ENCODE measurements at regions not wholly inside any gene's neighbourhood (a gene's known extent, or its start where the extent isn't known, plus 50 kb on each side); places are given as distances from the start of the nearest gene placed in this dataset.

- no peak for TF ChIP-seq CTCF (IDR thresholded peaks at IDR 0.05; ENCODE audit: extremely low read depth in 1 of 2, insufficient read depth in 1 of 2, low read depth in 1 of 2, low read length in 2 of 2)
- no peak for TF ChIP-seq EZH2 (IDR thresholded peaks at IDR 0.05; ENCODE audit: borderline replicate concordance, low read depth, low read length, severe bottlenecking)
- TF ChIP-seq FOS (IDR thresholded peaks at IDR 0.05; ENCODE audit: borderline replicate concordance, insufficient read depth, low read length) = no peak
- TF ChIP-seq POLR2A (IDR thresholded peaks at IDR 0.05; ENCODE audit: low read depth, low read length) = no peak
- TF ChIP-seq POLR2AphosphoS5 (IDR thresholded peaks at IDR 0.05; ENCODE audit: insufficient read depth, low read depth, low read length) = no peak
- TF ChIP-seq GATA2 (IDR thresholded peaks at IDR 0.05; ENCODE audit: insufficient read depth, insufficient read length, low read depth, low read length) = no peak
- TF ChIP-seq JUN (IDR thresholded peaks at IDR 0.05; ENCODE audit: borderline replicate concordance, insufficient read depth, insufficient read length, low read depth) = no peak
Observed at GRCh38 chr10:30185341-30185740, 126.0 kb upstream of the JCAD start.

Measured in endothelial cell of umbilical vein (primary cell).